ENCODE measurements at regions not wholly inside any gene's neighbourhood (a gene's known extent, or its start where the extent isn't known, plus 50 kb on each side); places are given as distances from the start of the nearest gene placed in this dataset.

DNA sequence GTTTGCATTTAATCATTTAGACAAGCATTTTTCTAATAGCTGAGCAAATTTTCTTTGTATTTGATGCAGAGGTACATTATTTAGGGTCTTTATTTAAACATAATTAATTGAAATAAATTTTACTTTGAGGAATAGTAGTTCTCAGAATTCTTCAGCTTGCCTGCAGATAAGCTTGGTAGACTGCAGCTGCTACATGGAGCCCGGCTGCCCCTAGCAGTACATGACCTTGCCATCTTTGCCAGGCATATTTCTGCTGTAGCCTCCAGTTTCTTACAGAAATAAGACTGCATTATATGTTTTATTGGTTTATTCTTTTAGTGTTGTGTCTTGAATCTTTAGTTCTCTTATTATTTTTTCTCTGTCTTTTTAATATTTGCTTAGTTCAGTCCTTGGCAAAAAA is 396.8 kb downstream of the QKI start:
- Histone ChIP-seq H3K4me3 (no peak overlapping the region), H3K4me1 (peaks cover 0 to 3% (median 0%) of the 10 kb centered on the region in 4 donors), H3K36me3 (no peaks in the 10 kb centered on the region), H3K27me3 (no peaks in the 10 kb centered on the region), H3K27ac (no peak overlapping the region), H3K9me3 (no peaks in the 10 kb centered on the region)
- ATAC-seq = no peak
- no peak for TF ChIP-seq POLR2A (IDR thresholded peaks at IDR 0.05)
- TF ChIP-seq, protein P1, sequence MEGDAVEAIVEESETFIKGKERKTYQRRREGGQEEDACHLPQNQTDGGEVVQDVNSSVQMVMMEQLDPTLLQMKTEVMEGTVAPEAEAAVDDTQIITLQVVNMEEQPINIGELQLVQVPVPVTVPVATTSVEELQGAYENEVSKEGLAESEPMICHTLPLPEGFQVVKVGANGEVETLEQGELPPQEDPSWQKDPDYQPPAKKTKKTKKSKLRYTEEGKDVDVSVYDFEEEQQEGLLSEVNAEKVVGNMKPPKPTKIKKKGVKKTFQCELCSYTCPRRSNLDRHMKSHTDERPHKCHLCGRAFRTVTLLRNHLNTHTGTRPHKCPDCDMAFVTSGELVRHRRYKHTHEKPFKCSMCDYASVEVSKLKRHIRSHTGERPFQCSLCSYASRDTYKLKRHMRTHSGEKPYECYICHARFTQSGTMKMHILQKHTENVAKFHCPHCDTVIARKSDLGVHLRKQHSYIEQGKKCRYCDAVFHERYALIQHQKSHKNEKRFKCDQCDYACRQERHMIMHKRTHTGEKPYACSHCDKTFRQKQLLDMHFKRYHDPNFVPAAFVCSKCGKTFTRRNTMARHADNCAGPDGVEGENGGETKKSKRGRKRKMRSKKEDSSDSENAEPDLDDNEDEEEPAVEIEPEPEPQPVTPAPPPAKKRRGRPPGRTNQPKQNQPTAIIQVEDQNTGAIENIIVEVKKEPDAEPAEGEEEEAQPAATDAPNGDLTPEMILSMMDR (IDR thresholded peaks at IDR 0.05) = no peak
- no peak for DNase-seq
- 67% methylated on average over 1 of the region's 1 CpG for WGBS (ENCODE audit: insufficient coverage, low coverage, low lambda C conversion rate, missing lambda C conversion rate)
- intact Hi-C loops (cut with DNase I) = no loop called here

- ATAC-seq = no peak
- H3K36me3 ChIP-seq = no peaks in the 10 kb centered on the region
- H3K4me3 ChIP-seq = no peak overlapping the region
- no peak overlapping the region for H3K27ac ChIP-seq
- peaks cover 0 to 3% (median 0%) of the 10 kb centered on the region in 4 donors for H3K4me1 ChIP-seq
- WGBS (ENCODE audit: insufficient coverage, low coverage, low lambda C conversion rate, missing lambda C conversion rate) = 86% methylated on average over 4 of the region's 8 CpGs
- intact Hi-C loops (cut with DNase I) = no loop called here
- no peak for DNase-seq
- TF ChIP-seq, protein P1 (IDR thresholded peaks at IDR 0.05) = no peak
- TF ChIP-seq POLR2A (IDR thresholded peaks at IDR 0.05) = no peak
- no peaks in the 10 kb centered on the region for H3K27me3 ChIP-seq
- no peaks in the 10 kb centered on the region for H3K9me3 ChIP-seq
These were observed 394.8 kb downstream of the QKI start for GRCh38 chr6:163809364-163809763.

GRCh38 chr6:163808871-163809270 is 394.4 kb downstream of the QKI start:
- Histone ChIP-seq H3K4me1 (peaks cover 0 to 3% (median 0%) of the 10 kb centered on the region in 4 donors), H3K36me3 (no peaks in the 10 kb centered on the region), H3K4me3 (no peak overlapping the region), H3K27me3 (no peaks in the 10 kb centered on the region), H3K9me3 (no peaks in the 10 kb centered on the region), H3K27ac (no peak overlapping the region)
- TF ChIP-seq POLR2A (IDR thresholded peaks at IDR 0.05) = no peak
- TF ChIP-seq, protein P1 (IDR thresholded peaks at IDR 0.05) = no peak
- ATAC-seq (peak; percentile 54 to 92 (median 70)), DNase-seq (no peak)
- intact Hi-C loops (cut with DNase I) = no loop called here
- WGBS (ENCODE audit: insufficient coverage, low coverage, low lambda C conversion rate, missing lambda C conversion rate) = 36% methylated on average over 5 of the region's 5 CpGs

GRCh38 chr6:163808231-163808630 is 393.7 kb downstream of the QKI start:
- DNase-seq (no peak), ATAC-seq (no peak)
- TF ChIP-seq, protein P1 (IDR thresholded peaks at IDR 0.05) = no peak
- TF ChIP-seq POLR2A (IDR thresholded peaks at IDR 0.05) = no peak
- H3K4me1 ChIP-seq = peaks cover 0 to 3% (median 0%) of the 10 kb centered on the region in 4 donors
- H3K27ac ChIP-seq = no peak overlapping the region
- H3K4me3 ChIP-seq = no peak overlapping the region
- intact Hi-C loops (cut with DNase I) = no loop called here
- H3K36me3 ChIP-seq = no peaks in the 10 kb centered on the region
- no peaks in the 10 kb centered on the region for H3K9me3 ChIP-seq
- 86% methylated on average over 6 of the region's 6 CpGs for WGBS (ENCODE audit: insufficient coverage, low coverage, low lambda C conversion rate, missing lambda C conversion rate)
- no peaks in the 10 kb centered on the region for H3K27me3 ChIP-seq
